ENCODE measurements at regions not wholly inside any gene's neighbourhood (a gene's known extent, or its start where the extent isn't known, plus 50 kb on each side); places are given as distances from the start of the nearest gene placed in this dataset.

DNA sequence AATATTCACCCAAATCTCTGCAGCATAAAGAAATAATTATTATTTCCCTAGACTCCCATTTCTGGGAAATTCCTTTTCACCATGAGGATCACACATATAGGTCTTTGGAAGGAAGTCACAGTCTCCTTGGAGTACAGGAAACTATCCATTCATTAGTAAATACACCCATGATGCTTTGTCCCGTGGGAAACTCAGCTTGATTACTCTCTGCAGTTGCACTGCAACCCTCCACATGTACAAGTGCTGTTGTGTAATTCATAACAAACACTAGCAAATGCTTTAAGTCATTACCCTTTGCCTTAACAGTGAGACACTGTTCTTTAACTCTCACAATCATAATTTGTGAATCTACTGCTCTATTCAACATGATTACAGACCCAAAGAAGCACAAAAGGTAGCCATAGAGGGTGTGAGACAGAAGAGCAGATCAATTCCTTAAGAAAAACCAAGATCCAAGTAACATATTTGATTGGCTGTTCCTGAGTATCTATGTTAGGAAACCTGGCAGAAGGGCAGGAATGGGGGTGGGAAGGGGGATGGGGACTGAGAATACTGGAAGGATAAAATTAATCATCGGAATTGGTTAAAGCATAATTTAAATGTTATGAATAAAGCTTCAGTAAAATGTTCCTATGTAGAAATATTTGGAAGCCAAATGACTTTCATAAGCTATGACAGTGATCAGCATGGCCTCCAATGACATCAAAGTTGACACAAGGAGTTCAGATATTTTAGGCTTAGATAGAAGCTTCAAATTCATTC, 268.0 kb downstream of the HACE1 start:
- TF ChIP-seq, protein P1, sequence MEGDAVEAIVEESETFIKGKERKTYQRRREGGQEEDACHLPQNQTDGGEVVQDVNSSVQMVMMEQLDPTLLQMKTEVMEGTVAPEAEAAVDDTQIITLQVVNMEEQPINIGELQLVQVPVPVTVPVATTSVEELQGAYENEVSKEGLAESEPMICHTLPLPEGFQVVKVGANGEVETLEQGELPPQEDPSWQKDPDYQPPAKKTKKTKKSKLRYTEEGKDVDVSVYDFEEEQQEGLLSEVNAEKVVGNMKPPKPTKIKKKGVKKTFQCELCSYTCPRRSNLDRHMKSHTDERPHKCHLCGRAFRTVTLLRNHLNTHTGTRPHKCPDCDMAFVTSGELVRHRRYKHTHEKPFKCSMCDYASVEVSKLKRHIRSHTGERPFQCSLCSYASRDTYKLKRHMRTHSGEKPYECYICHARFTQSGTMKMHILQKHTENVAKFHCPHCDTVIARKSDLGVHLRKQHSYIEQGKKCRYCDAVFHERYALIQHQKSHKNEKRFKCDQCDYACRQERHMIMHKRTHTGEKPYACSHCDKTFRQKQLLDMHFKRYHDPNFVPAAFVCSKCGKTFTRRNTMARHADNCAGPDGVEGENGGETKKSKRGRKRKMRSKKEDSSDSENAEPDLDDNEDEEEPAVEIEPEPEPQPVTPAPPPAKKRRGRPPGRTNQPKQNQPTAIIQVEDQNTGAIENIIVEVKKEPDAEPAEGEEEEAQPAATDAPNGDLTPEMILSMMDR (IDR thresholded peaks at IDR 0.05): no peak
- no peak for TF ChIP-seq POLR2A (IDR thresholded peaks at IDR 0.05)
